ENCODE measurements at regions not wholly inside any gene's neighbourhood (a gene's known extent, or its start where the extent isn't known, plus 50 kb on each side); places are given as distances from the start of the nearest gene placed in this dataset.

DNA sequence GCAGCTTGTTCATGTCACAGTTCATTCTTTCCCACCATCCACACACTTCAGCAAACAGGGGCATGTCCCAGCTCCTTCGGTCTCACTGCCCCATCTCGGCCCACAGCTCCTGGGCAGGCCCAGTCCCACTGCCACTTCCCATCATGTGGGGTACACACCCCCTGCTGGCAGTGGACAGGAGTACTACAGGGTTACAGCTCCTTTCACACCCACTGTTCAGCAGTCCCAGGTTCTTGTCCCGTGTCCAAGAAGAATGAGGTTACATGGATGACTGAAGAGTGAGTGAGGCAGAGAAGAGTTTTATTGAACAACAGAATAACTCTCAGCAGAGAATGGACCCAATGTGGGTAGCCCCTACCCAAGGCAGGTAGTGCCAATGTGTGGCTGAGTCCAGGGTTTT, 77.8 kb upstream of the SMLR1 start:
- TF ChIP-seq EZH2 (IDR thresholded peaks at IDR 0.05; ENCODE audit: borderline replicate concordance, low read depth, low read length, severe bottlenecking): no peak
- TF ChIP-seq, protein P1, sequence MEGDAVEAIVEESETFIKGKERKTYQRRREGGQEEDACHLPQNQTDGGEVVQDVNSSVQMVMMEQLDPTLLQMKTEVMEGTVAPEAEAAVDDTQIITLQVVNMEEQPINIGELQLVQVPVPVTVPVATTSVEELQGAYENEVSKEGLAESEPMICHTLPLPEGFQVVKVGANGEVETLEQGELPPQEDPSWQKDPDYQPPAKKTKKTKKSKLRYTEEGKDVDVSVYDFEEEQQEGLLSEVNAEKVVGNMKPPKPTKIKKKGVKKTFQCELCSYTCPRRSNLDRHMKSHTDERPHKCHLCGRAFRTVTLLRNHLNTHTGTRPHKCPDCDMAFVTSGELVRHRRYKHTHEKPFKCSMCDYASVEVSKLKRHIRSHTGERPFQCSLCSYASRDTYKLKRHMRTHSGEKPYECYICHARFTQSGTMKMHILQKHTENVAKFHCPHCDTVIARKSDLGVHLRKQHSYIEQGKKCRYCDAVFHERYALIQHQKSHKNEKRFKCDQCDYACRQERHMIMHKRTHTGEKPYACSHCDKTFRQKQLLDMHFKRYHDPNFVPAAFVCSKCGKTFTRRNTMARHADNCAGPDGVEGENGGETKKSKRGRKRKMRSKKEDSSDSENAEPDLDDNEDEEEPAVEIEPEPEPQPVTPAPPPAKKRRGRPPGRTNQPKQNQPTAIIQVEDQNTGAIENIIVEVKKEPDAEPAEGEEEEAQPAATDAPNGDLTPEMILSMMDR (IDR thresholded peaks at IDR 0.05; ENCODE audit: borderline replicate concordance, extremely low read depth, low read length, poor library complexity, severe bottlenecking): no peak
